Omental fat pad (tissue), 3 donors: ENCODE measurements at regions not wholly inside any gene's neighbourhood (a gene's known extent, or its start where the extent isn't known, plus 50 kb on each side); places are given as distances from the start of the nearest gene placed in this dataset.

Experiments used
- ATAC-seq: fragments of 150-250 bp; one replicate; pipeline ENCODE4 v1.9.1; 2016; ENCODE audit warnings: mild to moderate bottlenecking, moderate library complexity; ENCODE audit not compliant: low FRiP score
- DNase-seq: peaks from one replicate; pipeline ENCODE4 v3.0.0-alpha.2; 2019; ENCODE audit warnings: low spot score
- TF ChIP-seq, protein P1 (sequence below), 3 donors: fragments of 450-650 bp; IDR thresholded peaks; one replicate each; pipeline ENCODE4 v1.5.1; 2016 to 2017; ENCODE audit warnings: antibody characterized with exemption in 3 of 3, mild to moderate bottlenecking in 3 of 3, moderate library complexity in 2 of 3

DNA sequence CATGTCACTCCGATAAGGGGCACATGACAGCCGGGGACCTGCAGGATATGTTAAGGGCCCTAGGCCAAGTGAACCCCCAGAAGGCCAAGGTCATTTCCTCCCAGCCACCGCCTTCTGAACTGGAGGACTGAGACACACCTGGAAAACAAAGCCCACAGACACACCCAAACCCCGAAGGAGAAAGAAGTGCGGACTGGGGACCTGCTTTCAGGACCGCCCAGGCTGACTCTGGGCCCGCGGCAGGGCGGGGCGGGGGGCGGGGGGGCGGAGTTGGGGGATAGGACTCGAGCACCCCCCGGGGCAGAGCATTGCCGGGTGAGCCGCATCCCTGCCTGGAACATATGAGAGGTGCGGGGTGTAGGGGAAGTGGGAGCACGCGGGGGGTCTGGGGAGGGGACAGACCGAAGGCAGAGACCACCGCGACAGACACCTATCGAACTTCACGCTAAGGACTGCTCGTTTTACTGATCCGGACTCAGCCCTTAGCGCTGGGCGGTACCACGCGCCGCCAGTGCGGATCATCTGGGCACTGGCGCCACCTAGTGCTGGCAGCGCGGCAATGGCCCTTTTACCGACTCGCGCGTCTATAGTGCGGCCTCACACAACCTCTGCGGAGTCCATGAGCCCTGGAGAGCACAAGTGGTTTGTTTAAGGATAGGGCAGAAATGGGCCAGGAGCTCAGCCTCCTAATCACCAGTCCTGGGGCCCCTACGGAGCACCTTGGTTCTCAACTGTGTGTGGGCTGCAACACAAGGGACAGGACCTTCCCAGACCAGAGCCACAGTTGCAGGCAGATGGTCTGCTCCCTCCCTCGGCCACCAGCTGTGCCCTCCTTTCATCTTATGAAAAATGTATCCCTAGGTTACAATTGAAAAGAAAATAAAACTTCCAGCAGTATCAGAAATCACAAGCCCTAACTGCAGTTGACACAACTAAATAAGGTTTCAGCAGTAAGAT is 157.6 kb downstream of the HERPUD2 start:
- TF ChIP-seq, protein P1, sequence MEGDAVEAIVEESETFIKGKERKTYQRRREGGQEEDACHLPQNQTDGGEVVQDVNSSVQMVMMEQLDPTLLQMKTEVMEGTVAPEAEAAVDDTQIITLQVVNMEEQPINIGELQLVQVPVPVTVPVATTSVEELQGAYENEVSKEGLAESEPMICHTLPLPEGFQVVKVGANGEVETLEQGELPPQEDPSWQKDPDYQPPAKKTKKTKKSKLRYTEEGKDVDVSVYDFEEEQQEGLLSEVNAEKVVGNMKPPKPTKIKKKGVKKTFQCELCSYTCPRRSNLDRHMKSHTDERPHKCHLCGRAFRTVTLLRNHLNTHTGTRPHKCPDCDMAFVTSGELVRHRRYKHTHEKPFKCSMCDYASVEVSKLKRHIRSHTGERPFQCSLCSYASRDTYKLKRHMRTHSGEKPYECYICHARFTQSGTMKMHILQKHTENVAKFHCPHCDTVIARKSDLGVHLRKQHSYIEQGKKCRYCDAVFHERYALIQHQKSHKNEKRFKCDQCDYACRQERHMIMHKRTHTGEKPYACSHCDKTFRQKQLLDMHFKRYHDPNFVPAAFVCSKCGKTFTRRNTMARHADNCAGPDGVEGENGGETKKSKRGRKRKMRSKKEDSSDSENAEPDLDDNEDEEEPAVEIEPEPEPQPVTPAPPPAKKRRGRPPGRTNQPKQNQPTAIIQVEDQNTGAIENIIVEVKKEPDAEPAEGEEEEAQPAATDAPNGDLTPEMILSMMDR (IDR thresholded peaks at IDR 0.05) = peak in 1 of 3 donors; percentile 60
- ATAC-seq = peak; percentile 98
- DNase-seq = peak; percentile 53

DNA sequence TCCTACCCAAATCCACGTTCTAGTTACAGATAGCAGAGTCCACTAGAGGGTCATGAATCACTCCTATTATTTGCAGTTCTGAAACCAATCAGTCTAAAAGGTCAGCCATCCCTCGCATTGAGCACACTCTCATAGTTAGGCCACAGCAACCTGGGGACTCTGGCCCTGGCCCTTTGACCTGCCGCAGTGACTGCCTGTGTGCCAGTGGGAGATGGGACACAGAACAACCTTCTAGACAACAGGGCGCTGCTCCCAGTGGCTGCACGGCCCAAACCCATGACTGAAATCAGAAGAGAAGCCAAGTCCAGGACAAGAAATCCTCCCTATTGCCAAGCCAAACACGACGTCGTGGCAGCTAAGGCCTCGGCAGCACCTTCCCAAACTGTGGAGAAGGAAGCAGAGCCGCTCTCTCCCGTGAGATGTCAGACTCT is 158.5 kb downstream of the HERPUD2 start:
- TF ChIP-seq, protein P1 (IDR thresholded peaks at IDR 0.05) = no peak
- DNase-seq (no peak), ATAC-seq (no peak)

DNA sequence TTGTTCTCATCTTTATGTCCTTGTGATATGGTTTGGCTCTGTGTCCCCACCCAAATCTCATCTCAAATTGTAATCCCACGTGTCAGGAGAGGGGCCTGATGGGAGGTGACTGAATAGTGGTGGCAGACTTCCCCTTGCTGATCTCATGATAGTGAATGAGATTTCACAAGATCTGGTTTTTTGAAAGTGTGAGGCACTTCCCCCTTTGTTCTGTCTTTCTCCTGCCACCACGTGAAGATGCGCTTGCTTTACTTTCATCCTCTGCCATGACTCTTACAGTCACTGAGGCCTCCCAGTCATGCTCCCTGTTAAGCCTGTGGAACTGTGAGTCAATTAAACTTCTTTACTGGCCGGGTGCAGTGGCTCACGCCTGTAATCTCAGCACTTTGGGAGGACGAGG is 161.0 kb downstream of the HERPUD2 start:
- DNase-seq = no peak
- ATAC-seq = no peak
- TF ChIP-seq, protein P1 (IDR thresholded peaks at IDR 0.05) = no peak

DNA sequence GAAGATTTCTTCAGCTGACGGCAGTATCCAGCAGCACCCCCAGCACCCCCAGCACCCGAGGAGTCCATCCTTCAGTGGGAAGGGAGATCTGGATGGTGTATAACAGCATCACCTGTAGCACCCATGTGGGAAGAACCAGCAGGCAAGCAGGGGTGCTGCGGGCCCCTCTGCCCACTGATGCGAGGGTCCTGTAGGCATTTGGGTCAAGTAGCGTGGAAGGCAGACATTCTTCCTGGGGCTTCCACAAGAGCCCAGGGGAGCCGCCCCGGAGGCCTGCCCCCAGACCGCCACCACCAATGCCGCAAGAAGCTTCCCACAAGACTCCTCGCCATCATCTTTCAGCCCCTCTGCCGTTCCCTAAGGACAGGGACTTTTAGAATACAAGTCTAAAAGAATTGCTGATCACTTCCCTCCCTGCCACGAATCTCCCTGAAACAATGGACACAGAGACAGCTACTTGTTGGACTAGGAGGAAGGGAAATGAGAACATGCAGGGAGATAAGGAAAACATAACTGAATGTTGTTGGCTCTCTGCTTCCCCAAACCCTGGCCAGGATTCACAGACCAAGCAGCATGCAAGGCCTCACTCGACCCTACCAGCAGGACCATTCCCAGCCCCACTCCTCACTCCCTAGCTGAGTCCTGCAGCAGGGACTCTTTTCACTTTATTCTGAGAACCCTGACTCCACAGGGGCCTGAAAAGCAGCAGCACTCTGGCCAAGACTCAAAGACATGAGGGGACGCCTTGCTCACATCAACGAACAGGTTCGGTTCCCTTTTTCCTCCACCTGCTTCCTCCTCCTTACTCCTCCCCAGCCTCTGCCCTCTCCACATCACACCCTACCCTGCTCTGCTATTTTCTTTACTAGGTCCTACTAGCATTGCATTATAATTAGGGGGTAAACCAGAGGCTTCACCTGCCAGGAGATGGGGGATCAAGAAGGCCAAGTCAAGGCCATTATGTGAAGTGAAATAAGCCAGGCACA is 164.5 kb downstream of the HERPUD2 start:
- DNase-seq (no peak), ATAC-seq (no peak)
- TF ChIP-seq, protein P1 (IDR thresholded peaks at IDR 0.05) = no peak

DNA sequence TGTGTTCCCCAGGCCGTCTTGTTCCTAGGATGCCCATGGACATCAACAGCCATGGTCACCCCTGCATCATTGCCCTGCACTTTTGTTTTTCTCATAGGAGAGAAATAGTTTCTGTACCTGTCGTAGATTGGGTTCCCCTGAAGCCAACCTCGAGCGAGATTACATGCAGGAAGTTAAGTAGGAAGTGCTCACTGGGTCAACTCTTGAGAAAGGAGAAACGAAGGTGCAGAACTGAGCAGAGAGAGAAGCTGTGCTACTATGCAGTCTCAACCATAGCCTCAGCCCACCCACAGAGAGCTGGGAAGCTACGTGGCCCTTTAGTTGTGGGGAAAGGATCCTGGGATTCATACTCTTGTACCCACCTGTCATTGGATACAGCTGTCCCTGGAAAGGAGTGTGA is 165.2 kb downstream of the HERPUD2 start:
- DNase-seq = no peak
- TF ChIP-seq, protein P1 (IDR thresholded peaks at IDR 0.05) = no peak
- no peak for ATAC-seq

DNA sequence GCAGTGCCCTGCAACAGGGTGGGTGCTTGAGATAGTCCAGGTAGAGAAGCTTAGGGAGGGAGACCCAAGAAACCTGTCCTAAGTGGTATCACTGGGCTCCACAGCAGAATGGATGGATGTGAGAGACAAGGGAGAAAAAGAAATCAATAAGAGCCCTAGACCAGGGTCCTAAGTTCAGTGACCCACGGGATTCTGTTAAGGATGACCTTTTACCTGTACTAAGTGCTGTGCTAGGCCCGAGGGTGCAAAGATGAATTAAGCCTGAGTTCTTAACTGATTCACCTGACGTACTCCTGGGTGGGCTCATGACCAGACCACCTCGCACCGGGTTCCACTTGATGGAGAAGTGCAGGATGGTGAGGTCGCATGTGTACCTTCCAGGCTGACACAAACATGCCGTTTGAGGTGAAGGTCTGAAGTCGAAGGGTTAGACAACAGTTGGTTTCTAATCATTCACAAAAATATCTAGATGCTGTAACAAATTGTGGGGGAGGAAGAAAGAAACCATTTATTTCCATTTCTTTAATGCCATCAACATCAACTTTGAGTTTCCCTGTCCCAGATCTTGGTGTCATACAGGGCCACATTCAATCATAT is 166.5 kb downstream of the HERPUD2 start:
- no peak for DNase-seq
- ATAC-seq = no peak
- TF ChIP-seq, protein P1 (IDR thresholded peaks at IDR 0.05) = no peak
